Dedifferentiated amniotic fluid mesenchymal stem cell (primary cell): ENCODE measurements at regions not wholly inside any gene's neighbourhood (a gene's known extent, or its start where the extent isn't known, plus 50 kb on each side); places are given as distances from the start of the nearest gene placed in this dataset.

Source experiments
- DNase-seq: peaks from one replicate; pipeline ENCODE4 v3.0.0-alpha.2; 2016; ENCODE audit errors: extremely low spot score

DNA sequence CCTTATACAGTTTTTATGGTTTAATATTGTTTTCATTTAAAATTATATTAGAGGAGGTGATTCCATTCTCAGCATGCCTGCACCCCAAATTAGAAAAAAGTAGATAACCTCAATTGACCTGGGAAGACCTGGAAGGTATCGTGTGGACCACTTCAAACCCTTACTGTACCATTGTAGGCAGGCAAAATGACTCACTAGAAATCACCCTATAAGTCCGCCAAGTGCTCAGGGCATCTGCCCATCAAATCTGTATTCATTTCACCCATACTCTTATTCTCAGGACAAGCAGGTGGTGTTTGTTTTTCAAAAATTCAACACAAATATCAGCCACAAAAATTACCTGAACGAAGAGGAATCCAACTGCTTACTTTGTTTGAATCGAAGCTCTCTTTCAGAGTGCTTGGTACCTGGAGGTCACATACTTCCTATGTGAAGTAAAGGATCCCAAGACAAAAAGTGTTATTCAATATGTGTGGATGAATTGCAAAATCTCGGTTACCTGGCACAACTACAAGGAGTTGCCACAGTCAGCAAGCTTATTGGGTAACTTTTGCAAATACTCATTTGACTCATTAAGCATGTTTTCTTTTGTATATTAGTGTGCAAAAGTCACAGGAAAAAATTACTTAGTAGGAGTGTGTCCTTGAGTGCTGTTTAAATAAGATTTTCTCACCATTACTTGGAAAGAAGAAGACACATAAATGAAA, 216.2 kb downstream of the ENC1 start:
- no peak for DNase-seq

DNA sequence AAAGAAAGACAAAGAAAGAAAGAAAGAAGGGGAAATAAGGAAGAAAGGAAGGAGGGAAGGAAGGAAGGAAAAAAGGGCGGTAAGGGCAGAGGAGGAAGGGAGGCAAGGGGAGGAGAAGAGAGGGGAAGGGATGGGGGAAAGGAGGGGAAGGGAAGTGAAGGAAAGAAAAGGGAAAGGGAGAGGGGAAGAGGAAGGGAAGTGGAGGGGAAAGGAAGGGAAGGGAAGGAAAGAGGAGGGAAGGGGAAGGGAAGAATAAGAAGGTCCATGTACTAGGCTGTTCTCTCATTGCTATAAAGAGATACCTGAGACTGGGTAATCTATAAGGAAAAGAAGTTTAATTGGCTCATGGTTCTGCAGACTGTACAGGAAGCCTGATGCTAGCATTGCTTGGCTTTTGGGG, 217.1 kb downstream of the ENC1 start:
- DNase-seq = no peak

DNA sequence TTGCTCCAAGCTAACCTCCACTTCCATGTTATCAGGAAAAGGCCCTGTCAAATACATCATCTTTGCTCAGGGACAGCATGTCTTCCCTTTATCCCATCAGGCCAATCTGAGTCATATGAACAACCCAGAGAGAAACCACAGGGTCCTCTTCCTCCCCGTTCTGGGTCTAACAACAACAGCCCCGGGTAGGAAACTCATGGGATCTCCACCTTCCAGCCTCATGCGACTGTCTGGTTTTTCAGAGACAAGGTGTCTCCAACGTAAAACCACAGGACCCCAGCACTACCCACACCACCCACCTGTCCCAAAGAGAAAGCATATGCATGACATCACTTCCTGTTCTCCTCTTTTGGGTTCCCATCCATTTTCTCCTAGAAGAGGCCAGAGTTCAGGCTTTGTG, 217.9 kb downstream of the ENC1 start:
- DNase-seq = no peak

DNA sequence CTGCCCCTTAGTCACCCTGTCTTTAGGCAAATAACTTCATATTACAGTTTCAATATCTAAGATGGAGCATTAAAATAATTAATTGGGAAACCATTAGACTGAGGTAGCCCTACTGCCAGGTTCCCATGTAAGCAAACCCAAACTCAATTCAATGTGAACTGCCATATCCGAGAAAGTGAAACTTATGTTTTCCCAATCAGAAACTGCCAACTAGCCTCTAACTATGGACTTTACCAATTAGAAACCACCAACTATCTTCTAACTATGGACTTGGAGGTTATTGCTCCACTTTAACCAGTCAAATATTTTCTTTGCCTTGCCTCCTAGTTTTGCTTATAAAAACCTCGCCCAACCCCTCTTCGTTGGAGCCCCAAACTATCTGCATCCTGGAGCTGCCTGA, 218.5 kb downstream of the ENC1 start:
- no peak for DNase-seq

DNA sequence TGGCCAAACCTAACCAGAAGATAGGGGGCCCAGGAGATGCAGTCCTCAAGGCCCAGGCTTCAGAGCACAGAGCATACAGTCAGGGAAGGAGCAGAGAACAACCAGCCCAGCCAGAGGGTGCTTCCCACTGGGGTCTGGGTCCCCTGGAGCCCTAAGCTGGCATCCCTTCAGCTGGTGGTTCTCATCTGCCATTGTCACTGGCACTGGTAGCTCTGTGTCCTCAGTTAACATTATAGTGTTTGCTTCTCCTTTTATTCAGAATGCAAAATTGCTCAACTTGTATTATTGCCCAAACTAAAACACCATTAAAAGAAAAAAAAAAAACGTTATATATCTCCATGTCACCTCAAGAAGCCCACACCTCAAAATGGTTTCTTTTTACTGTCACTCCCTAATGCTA, 219.2 kb downstream of the ENC1 start:
- DNase-seq = no peak

DNA sequence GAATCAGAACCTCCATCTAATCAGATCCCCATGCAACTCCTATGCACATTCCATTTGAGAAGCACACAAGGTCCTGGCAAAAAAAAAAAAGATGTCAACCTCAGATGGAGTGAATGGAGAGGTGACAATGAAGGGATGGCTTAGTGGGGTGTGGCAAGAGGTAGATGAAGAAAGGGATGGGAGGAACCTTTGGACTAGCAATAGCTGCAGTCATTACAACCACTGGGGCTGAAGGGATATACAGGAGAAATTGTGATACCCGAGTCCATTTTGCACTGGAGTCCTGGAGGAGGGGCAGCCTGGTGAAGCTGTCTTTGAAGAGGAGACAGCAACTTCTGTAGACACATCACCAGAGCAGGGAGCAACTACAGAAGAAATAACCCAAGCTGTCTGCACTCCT, 219.6 kb downstream of the ENC1 start:
- DNase-seq = no peak

DNA sequence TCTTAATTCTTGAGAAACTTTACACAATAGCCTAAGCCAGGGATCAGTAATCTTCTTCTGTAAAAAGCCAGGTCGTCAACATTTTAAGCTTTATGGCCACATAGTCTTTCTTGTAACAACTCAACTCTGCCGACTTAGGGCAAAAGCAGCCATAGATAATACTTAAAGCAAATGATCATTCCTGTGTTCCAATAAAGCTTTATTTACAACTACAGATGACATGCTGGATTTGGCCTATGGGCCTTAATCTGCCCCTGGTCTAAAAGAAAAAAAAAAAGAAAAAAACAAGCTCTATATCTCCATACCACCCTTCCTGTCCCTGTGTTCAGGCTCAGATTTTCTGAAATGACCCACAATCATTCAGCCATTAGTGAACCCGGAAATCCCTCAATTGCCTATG, 220.3 kb downstream of the ENC1 start:
- DNase-seq = no peak

DNA sequence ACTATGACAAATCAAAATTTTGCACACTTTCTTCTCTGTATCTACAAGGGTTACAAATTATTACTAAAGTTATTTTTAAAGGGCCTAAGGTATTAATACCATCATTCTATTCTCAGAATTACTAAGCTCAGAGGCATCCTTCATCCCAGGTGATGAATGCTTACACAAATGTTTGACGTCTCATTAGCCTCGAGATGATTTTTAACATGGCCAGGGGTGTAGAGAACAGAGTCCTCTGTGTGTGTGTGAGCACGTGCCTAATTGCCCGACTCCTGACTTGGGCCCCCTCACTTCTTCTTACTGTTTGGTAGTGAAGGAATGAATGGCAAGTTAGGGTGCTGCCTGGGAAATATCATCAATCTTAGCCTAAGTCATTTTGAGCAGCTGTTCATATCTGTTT, 221.1 kb downstream of the ENC1 start:
- no peak for DNase-seq

DNA sequence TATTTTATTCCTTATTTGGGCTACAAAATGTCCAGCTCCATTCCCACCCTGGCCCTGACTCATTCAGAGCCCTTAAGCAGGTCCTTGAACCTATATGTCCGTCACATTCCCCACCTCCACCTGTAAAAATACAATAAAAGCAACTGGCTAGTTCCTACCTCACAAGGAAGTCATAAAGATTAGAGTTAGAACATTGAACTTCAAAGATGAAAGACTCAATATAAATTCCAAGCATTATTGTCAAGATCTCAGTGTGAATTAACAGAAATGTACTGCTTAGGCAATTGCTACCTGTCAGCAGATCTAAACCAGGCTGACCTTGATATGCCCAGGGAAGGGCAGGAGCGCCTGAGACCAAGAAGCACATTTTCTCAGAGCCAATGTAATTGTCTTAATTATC, 221.8 kb downstream of the ENC1 start:
- DNase-seq = no peak

DNA sequence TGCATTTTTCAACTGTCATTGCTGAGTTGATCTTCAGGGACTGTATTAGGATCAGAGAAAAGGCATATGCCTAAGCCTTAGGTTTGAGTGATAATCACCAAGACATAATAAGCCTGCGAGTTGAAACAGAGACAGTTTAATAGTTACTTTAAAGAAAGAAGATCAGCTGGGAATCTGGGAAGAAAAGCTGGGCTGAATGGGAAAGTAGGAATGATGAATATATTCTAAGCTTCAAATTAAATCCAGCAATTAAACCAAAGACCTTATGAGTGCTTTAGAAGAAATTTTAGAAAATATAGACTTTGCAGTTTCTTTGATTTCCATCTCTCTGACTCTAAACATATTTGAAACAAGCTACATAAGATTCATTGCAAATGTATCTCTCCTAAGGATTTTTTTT, 222.3 kb downstream of the ENC1 start:
- DNase-seq = no peak

DNA sequence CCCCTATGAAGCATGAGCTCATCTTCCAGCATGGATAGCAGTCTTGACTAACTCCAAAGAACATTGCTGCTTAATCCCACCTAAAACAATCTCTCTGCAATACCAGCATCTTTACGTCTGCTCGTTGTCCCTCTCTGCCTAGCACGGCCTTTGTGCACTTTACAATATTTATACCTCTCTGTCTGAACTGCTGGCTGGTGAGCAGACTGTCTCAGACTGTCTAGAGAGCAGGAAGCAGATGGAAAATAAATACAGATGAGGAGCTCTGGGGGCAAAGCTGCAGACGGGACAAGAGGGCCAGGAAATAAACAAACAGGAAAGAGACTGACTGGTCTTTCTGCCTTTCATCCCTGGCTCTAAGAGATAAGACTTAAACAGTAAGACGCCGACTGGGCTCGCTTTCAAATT, 224.8 kb downstream of the ENC1 start:
- DNase-seq = no peak

DNA sequence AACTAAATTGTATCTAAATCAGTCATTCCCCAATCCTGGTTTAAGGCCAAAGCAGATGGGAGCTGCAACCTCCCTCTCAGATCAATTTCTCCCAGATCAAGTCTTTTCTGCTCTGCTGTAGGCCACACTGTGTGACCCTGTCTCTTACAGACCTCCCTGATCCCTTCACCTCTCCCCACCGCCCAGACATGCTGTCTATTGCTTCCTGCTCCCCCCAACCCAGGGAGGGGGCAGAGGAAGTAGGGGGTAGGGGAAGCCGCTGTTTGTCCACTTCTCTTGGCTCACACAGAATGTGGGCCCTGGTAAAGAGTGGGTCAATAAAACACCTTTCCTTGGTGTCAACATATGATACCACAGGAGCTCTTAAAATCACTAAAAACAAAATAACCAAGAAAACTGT, 226.3 kb downstream of the ENC1 start:
- no peak for DNase-seq

DNA sequence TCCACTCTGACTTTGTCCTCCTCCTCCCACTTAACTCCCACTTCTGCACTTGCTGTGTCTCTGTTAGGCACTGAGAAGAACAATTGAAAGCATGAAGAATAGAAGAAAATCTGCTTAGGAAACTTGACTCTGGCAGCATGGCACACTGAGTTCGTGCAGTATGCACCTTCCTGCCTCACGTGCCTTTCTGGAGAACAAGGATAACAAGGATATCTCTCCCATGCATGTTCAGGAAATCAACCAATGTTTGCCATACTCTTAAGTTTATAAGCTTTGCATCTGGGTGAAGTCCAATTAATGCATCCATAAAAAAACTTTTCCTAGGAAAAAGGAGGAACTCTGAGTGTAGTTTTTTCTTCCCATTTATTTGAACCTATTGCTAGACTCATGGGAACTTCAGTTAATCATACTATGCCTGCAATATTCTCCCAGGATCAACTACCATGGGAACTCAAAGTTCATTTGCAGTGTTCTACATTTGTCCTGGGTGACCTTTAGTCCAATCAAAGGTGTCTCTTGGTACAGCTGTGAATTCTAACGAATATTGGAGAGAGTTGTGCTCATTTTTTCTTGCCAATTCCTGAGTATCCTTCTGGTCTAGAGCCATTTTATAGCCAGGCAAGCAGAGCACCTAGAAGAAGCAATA, 227.0 kb downstream of the ENC1 start:
- DNase-seq = no peak

DNA sequence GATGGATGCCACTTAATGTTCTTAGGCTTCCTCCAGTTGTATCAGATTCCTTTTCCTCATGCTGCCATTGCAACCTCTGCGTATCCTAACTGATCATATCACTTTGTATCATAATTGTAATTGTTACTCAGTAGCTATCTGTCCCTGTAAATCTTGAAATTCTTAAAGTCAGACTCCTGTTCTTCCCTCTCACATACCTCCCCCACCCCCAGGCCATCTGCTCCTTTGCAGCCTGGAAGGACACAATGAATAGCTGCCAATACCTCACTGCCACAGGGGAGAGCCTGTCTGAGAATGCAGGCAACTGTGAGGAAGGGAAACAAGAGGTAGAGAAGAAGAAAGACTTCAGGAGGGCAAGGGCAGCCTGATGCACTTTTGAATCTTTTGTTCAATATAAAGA, 228.5 kb downstream of the ENC1 start:
- DNase-seq = no peak

DNA sequence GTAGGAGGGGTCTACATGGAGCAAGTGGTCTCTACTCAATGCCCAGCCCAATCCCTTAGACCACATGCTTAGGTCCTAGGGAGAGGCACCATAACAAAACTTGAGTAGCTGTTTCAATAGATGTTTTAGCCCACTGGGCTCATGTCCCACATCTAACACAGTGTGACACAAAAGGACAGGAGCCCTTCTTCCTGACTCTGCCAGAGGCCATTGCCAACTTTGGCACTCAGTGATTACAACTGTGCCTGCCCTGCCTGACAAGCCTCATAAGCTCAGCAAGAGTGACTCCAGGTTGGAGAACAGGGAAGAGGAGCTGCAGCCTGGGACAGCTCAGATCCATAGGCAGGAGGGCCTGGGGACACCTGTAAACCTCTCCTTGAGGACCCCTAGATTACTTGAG, 230.8 kb downstream of the ENC1 start:
- DNase-seq = no peak

DNA sequence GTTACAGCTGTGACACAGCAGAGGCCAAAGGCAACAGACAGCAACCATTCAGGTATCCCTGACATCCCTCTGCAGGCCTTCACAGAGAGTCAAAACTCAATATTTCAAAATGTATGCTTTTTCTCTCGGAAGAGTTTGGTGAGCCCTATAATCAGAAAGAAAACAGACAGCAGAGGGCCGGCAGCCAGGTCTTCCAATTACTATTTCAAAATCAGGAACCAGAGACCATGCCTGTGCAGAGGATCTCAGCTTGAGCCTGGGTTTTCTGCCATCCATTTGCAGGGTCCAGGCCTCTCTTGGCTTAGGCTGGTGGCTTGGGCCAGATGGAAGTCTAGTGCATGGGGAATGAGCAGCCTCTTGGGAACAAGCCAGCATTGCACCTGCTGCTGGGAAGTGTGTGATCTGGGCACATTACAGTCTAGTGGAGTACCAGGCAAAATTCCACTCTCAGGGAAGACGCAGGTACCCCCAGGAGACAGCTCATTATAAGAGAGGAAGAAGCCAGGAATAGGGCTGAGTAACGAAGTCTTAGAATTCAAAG, 231.3 kb downstream of the ENC1 start:
- DNase-seq = no peak

DNA sequence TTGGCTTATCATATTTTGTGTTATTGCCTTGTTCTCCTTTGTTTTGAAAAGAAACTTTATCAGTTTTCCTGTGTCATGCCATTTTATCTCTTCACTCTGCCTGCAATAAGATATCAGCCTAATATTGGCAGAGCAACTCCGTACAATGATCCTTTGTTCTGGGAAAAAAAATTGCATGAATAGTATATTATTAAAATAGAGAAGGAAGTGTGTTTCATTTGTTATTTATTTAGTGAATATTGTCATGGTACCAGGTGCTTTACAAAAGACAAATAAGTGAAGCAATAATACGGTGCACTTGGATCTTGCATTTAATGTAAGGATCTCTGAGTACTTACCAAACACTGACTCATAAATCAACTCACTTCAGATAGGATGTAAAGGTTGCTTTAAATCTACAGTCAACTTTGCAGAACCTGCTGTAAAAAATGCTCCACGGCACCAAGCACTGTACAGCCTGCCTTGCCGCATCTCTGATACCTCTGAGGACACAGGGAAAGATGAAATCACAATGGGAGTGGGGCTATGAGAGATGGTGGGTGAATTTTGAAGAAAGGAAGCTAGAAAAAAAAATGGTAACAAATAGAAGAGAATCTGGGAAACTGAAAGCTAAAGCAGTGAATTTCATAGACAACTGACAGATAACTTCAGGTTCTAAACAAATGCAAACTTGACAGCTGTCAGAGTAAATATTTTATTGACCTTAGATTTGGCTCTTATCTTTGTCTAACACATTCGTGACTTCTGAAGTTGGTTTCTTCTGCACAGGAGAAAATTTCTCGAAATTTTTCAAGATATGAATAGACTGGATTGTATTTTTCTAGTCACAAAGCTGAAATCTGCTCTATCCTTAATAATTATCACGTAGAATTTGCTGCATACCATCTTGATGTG, 232.1 kb downstream of the ENC1 start:
- DNase-seq = no peak

DNA sequence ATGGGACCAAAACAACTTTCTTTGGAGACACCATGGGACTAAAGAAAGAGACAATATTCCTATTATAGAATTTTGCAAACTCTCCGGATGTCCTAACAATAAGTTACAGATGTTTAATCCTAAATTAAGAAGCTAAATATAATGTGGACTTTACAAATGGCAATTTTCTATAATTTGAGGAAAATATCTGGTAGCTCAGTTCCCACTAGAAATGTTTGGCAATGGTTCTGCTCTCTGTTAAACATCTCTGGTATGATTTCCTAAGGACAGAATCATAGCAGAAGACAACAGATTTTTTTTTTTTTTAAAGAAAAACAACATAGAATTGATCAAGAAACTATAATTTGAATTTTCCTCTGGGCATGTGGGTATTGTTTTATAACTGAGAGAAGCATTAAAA, 232.8 kb downstream of the ENC1 start:
- DNase-seq = no peak

DNA sequence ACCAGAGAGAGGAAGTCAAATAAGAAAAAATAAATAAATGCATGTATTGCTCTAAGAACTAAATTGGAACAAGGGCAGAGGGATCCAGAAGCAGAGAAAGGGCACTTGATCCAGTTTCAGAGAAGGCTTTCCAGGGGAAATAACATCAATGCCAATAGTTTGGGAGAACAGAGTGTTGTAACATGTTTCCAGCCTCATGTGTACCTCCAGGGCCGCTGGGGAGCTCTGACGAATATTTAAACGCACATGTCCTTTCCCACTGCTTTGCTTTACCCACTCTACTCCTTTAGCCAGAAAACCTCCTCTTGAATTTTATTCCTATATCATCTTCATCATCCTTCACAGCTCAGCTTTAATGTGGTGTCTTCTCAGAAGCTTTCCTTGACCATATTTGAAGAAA, 233.7 kb downstream of the ENC1 start:
- no peak for DNase-seq

DNA sequence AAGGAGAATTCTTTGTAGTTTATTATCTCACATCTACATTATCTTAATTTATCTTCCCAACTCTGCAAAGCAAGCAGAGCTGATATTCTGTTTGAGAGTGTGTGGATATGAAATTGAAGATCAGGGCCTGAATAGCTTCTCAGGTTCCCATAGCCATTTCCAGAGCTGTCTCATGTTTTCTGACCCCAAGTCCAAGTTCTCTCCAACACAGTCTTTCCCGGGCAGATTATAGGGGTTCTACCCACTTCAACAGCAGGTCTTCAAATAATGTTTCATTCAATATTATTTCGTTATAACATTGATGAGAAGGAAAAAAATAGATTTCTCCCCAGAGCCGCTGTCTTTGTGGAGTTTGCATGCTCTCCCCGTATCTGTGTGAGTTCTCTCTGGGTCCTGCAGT, 234.9 kb downstream of the ENC1 start:
- no peak for DNase-seq

DNA sequence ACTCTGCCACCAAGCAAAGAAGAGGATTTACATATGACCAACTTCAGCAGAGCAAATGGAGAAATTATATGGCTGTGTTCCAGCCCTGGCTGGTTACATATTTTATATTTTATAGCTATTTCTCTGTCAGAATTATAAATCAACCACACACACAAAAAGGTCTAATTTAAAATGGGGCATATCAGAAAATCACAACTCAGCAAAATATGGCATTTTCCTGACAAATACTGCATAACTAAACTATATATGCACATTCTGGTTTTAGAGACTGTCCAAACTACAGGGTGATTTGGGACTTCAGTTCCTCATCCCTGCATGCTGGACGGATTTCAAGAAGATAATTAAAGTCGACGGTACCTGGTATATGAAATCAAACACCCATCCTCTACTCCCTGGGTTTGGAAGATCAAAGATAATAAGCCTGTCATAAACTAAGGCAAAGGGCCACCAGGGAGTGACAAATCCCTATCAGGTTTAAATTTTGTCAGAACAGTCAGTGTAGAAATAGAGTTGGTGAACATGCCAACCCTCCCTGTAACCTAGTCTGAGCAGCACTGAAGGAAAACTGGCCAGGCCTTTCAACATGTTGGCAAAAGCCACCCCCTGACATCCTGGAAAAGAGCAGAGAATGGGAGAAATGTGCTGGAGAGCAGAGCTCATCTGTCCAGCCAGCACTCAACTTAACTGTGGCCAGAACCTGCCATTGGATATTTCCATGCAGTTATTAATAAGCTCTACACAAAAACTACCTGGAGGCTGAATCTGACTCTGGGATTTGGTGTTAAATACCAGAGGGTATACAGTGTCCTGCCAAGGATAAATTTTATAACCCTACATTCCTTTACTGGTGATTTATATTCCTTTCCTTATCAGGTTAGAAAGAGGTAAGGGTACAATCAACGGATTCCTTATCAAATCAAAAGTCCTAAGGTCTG, 235.7 kb downstream of the ENC1 start:
- DNase-seq = no peak

DNA sequence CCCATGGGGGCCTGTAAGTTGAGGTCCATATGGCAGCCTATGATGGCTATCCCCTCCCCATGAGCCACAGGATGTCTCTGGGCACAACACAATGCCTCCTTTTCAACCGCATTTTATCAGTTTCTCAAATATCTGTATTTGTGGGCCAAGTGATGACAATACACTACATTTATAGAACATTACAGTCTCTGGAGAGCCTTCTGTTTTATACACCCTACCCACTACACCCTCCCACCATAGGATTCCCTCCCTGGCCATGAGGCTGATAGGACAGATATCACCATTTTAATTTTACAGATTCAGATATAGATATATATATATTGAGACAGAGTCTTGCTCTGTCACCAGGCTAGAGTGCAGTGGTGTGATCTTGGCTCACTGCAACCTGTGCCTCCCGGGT, 236.8 kb downstream of the ENC1 start:
- no peak for DNase-seq
